PC-3 (cell line): ENCODE measurements at regions not wholly inside any gene's neighbourhood (a gene's known extent, or its start where the extent isn't known, plus 50 kb on each side); places are given as distances from the start of the nearest gene placed in this dataset.
"Not testable (repeated sequence)": the region's sequence is repeated elsewhere in the genome, so short reads cannot be mapped to it uniquely, and the experiment has no call there.

Source experiments
- ATAC-seq: fragments of 200-7000 bp; cut with Tn5 transposase; 2 replicates; pipeline ENCODE4 v1.9.1; 2020; ENCODE audit warnings: mild to moderate bottlenecking, moderate library complexity
- BruUV-seq: library from RNA; stranded (reverse); fragments of 400-500 nt; replicated peaks from 2 replicates; lab custom pipeline; 2021; lab: Mats Ljungman, UMichigan
- CTCF ChIA-PET: fragments of 300-600 bp; sonication (Branson Sonifier 250); formaldehyde crosslinking; loops from one replicate; lab custom pipeline; 2022; ENCODE audit warnings: antibody characterized with exemption; lab: Charles Lee
- POLR2A ChIA-PET: fragments of 300-600 bp; sonication (Branson Sonifier 250); formaldehyde crosslinking; loops from one replicate; lab custom pipeline; 2022; ENCODE audit warnings: antibody characterized with exemption; ENCODE audit not compliant: unreplicated experiment; lab: Charles Lee
- DNase-seq: peaks from one replicate; pipeline ENCODE4 v3.0.0-alpha.2; 2015
- H2AFZ ChIP-seq: fragments of 300-600 bp; sonication (generic); 2 replicates; pipeline ENCODE4 v1.6.0; 2016; ENCODE audit warnings: antibody characterized with exemption, low read length
- H3F3A ChIP-seq: fragments of 300-600 bp; sonication (generic); one replicate; pipeline ENCODE4 v1.6.0; 2017; ENCODE audit warnings: antibody characterized with exemption, low read length, control low read depth, mild to moderate bottlenecking; ENCODE audit not compliant: unreplicated experiment
- H3K27ac ChIP-seq: fragments of 300-600 bp; sonication (generic); 2 replicates; pipeline ENCODE4 v1.5.1; 2016; ENCODE audit warnings: mild to moderate bottlenecking, low read length
- H3K27me3 ChIP-seq: fragments of 300-600 bp; sonication (generic); 2 replicates; pipeline ENCODE4 v1.6.1; 2016; ENCODE audit warnings: low read length, mixed read lengths
- H3K36me3 ChIP-seq: fragments of 300-600 bp; sonication (generic); 2 replicates; pipeline ENCODE4 v1.6.1; 2016; ENCODE audit warnings: low read depth, mixed run types, low read length, mixed read lengths
- H3K4me1 ChIP-seq: fragments of 300-600 bp; sonication (generic); 2 replicates; pipeline ENCODE4 v1.5.1; 2016; ENCODE audit warnings: low read length; ENCODE audit not compliant: insufficient read depth
- H3K4me2 ChIP-seq: fragments of 300-600 bp; sonication (generic); 2 replicates; pipeline ENCODE4 v1.6.0; 2016; ENCODE audit warnings: low read length
- H3K4me3 ChIP-seq: fragments of 300-600 bp; sonication (generic); 2 replicates; pipeline ENCODE4 v1.5.1; 2016; ENCODE audit warnings: mild to moderate bottlenecking, low read length, mixed read lengths
- H3K79me2 ChIP-seq: fragments of 300-600 bp; sonication (generic); 2 replicates; pipeline ENCODE4 v1.6.1; 2017; ENCODE audit warnings: low read length, mixed read lengths
- H3K9ac ChIP-seq: fragments of 300-600 bp; sonication (generic); 2 replicates; pipeline ENCODE4 v1.6.0; 2016; ENCODE audit warnings: mild to moderate bottlenecking, low read length
- H3K9me2 ChIP-seq: fragments of 300-600 bp; sonication (generic); replicated peaks from 2 replicates; pipeline ENCODE4 v1.6.1; 2016; ENCODE audit warnings: mixed run types, low read length, mixed read lengths
- H3K9me3 ChIP-seq: fragments of 300-600 bp; sonication (generic); 2 replicates; pipeline ENCODE4 v1.6.1; 2016; ENCODE audit warnings: low read length, mixed read lengths
- H4K20me1 ChIP-seq: fragments of 300-600 bp; sonication (generic); 2 replicates; pipeline ENCODE4 v1.6.1; 2016; ENCODE audit warnings: low read length, mixed read lengths
- CTCF ChIP-seq: fragments of 300-600 bp; sonication (generic); conservative IDR thresholded peaks from 2 replicates; pipeline ENCODE4 v1.5.1; 2017; ENCODE audit warnings: antibody characterized with exemption, low read depth, mild to moderate bottlenecking, low read length
- EZH2 ChIP-seq: fragments of 300-600 bp; sonication (generic); IDR thresholded peaks from one replicate; pipeline ENCODE4 v1.6.1; 2017; ENCODE audit warnings: antibody characterized with exemption, mild to moderate bottlenecking, low read length; ENCODE audit not compliant: unreplicated experiment
- EZH2phosphoT487 ChIP-seq: fragments of 300-600 bp; sonication (generic); IDR thresholded peaks from 2 replicates; pipeline ENCODE4 v1.6.1; 2018; ENCODE audit warnings: mild to moderate bottlenecking, antibody characterized with exemption, low read length, borderline replicate concordance
- intact Hi-C: fragments of 100-400 bp; cut with micrococcal nuclease; formaldehyde crosslinking; loops from 2 replicates; pipeline ENCODE4 v1.9.0; 2023

- H3K79me2 ChIP-seq = no peaks in the 10 kb centered on the region
- H3K27me3 ChIP-seq = no peaks in the 10 kb centered on the region
- TF ChIP-seq EZH2phosphoT487 = no peak
- TF ChIP-seq CTCF = no peak
- TF ChIP-seq EZH2 = no peak
- H3K9me3 ChIP-seq = no peaks in the 10 kb centered on the region
- H3K4me2 ChIP-seq = no peak overlapping the region
- H3K4me3 ChIP-seq = no peak overlapping the region
- intact Hi-C loops = no loop called here
- H3K9ac ChIP-seq = no peak overlapping the region
- BruUV-seq = no TSS peak
- H3F3A ChIP-seq = no peaks in the 10 kb centered on the region
- no peak overlapping the region for H2AFZ ChIP-seq
- H3K27ac ChIP-seq = no peak overlapping the region
- no peaks in the 10 kb centered on the region for H4K20me1 ChIP-seq
- DNase-seq (no peak), ATAC-seq (no peak)
- POLR2A ChIA-PET = interaction anchor here (0.6 kb wide), 1 partner anchor 126 kb away, joined by 3 read pairs; no protein-coding TSS in a partner anchor
- H3K4me1 ChIP-seq = no peaks in the 10 kb centered on the region
- H3K36me3 ChIP-seq = no peaks in the 10 kb centered on the region
- CTCF ChIA-PET = no interaction called here
- no peaks in the 10 kb centered on the region for H3K9me2 ChIP-seq
Observed at GRCh38 chr16:27657811-27658210, 107.9 kb downstream of the KATNIP start.

GRCh38 chr16:27660507-27660906 is 110.6 kb downstream of the KATNIP start:
- H4K20me1 ChIP-seq = no peaks in the 10 kb centered on the region
- ChIA-PET CTCF (no interaction called here), POLR2A (no interaction called here)
- H3K27ac ChIP-seq = no peak overlapping the region
- intact Hi-C loops = no loop called here
- no peaks in the 10 kb centered on the region for H3K9me2 ChIP-seq
- H3K4me2 ChIP-seq = no peak overlapping the region
- H3F3A ChIP-seq = no peaks in the 10 kb centered on the region
- ATAC-seq (no peak), DNase-seq (no peak)
- H3K4me3 ChIP-seq = no peak overlapping the region
- no peak overlapping the region for H2AFZ ChIP-seq
- no peak overlapping the region for H3K9ac ChIP-seq
- no peaks in the 10 kb centered on the region for H3K36me3 ChIP-seq
- H3K4me1 ChIP-seq = no peaks in the 10 kb centered on the region
- TF ChIP-seq EZH2 (no peak), CTCF (no peak), EZH2phosphoT487 (no peak)
- no peaks in the 10 kb centered on the region for H3K9me3 ChIP-seq
- BruUV-seq = no TSS peak
- H3K27me3 ChIP-seq = no peaks in the 10 kb centered on the region
- H3K79me2 ChIP-seq = no peaks in the 10 kb centered on the region

GRCh38 chr16:27663235-27663634 is 113.3 kb downstream of the KATNIP start:
- H3K4me2 ChIP-seq, H3K9me2 ChIP-seq, H3F3A ChIP-seq, H3K27me3 ChIP-seq, H4K20me1 ChIP-seq, H3K36me3 ChIP-seq, CTCF ChIA-PET, intact Hi-C loops, H3K9ac ChIP-seq, H3K9me3 ChIP-seq, H3K27ac ChIP-seq, H3K4me1 ChIP-seq, DNase-seq, H3K79me2 ChIP-seq, BruUV-seq, H2AFZ ChIP-seq, POLR2A ChIA-PET, ATAC-seq, H3K4me3 ChIP-seq: not testable (repeated sequence)
